DMS53 (cell line): ENCODE measurements at regions not wholly inside any gene's neighbourhood (a gene's known extent, or its start where the extent isn't known, plus 50 kb on each side); places are given as distances from the start of the nearest gene placed in this dataset.

Source experiments
- DNase-seq: peaks from one replicate; lab custom pipeline; 2025; lab: John Stamatoyannopoulos, UW

GRCh38 chr2:198807131-198807530 is 650.6 kb downstream of the SATB2 start:
- no peak for DNase-seq

GRCh38 chr2:198795419-198795818 is 662.3 kb downstream of the SATB2 start:
- DNase-seq, result no peak

GRCh38 chr2:198791623-198792022 is 666.1 kb downstream of the SATB2 start:
- no peak for DNase-seq

GRCh38 chr2:198788676-198789075 is 669.1 kb downstream of the SATB2 start:
- DNase-seq, result no peak

GRCh38 chr2:198782734-198783133 is 675.0 kb downstream of the SATB2 start:
- DNase-seq, result no peak

GRCh38 chr2:198776616-198777406 is 680.9 kb downstream of the SATB2 start:
- no peak for DNase-seq

GRCh38 chr2:198775737-198776136 is 682.0 kb downstream of the SATB2 start:
- no peak for DNase-seq

- no peak for DNase-seq
Observed at GRCh38 chr2:198774576-198774975, 683.2 kb downstream of the SATB2 start.

- no peak for DNase-seq
Observed at GRCh38 chr2:198767694-198768093, 690.0 kb downstream of the SATB2 start.

- no peak for DNase-seq
Observed at GRCh38 chr2:198763793-198764192, 693.9 kb downstream of the SATB2 start.

GRCh38 chr2:198762441-198762840 is 695.3 kb downstream of the SATB2 start:
- no peak for DNase-seq

GRCh38 chr2:198757069-198757468 is 700.7 kb downstream of the SATB2 start:
- DNase-seq, result no peak

- DNase-seq, result no peak
Observed at GRCh38 chr2:198756166-198756565, 701.6 kb downstream of the SATB2 start.

- DNase-seq, result no peak
Observed at GRCh38 chr2:198753101-198753500, 704.6 kb downstream of the SATB2 start.

GRCh38 chr2:198749364-198749763 is 708.4 kb downstream of the SATB2 start:
- no peak for DNase-seq

- peak; percentile 4 for DNase-seq
Observed at GRCh38 chr2:198731842-198732399, 725.8 kb downstream of the SATB2 start.

GRCh38 chr2:198720266-198720665 is 737.5 kb downstream of the SATB2 start:
- DNase-seq, result no peak

- peak; percentile 9 for DNase-seq
Observed at GRCh38 chr2:198717451-198717850, 740.3 kb downstream of the SATB2 start.

GRCh38 chr2:198715302-198715835 is 742.4 kb downstream of the SATB2 start:
- no peak for DNase-seq

GRCh38 chr2:198712485-198712884 is 745.3 kb downstream of the SATB2 start:
- DNase-seq, result no peak

- DNase-seq, result no peak
Observed at GRCh38 chr2:198711484-198711883, 746.3 kb downstream of the SATB2 start.

GRCh38 chr2:198710562-198710961 is 747.2 kb downstream of the SATB2 start:
- peak; percentile 45 for DNase-seq

- DNase-seq, result no peak
Observed at GRCh38 chr2:198706476-198707082, 751.2 kb downstream of the SATB2 start.
